ENCODE measurements at regions not wholly inside any gene's neighbourhood (a gene's known extent, or its start where the extent isn't known, plus 50 kb on each side); places are given as distances from the start of the nearest gene placed in this dataset.
A peak's percentile ranks its signal among the peaks of the same experiment; 100 is the strongest.

GRCh38 chr1:101389547-101389929 is 152.7 kb downstream of the S1PR1 start:
- no peak for ATAC-seq (ENCODE audit: low read depth)
- H3K27ac ChIP-seq (ENCODE audit: poor library complexity, severe bottlenecking): no peak overlapping the region
- DNase-seq (ENCODE audit: low spot score): no peak
- H3K9me3 ChIP-seq (ENCODE audit: severe bottlenecking): no peaks in the 10 kb centered on the region
- H3K4me1 ChIP-seq (ENCODE audit: insufficient read depth, poor library complexity, severe bottlenecking): no peaks in the 10 kb centered on the region
- no peaks in the 10 kb centered on the region for H3K36me3 ChIP-seq (ENCODE audit: low read depth)
- TF ChIP-seq CTCF (IDR thresholded peaks at IDR 0.05; ENCODE audit: poor library complexity, severe bottlenecking): no peak
- no peaks in the 10 kb centered on the region for H3K27me3 ChIP-seq (ENCODE audit: insufficient read depth, poor library complexity, severe bottlenecking)
- no peak overlapping the region for H3K4me3 ChIP-seq (ENCODE audit: severe bottlenecking)

GRCh38 chr1:101392552-101392951 is 155.7 kb downstream of the S1PR1 start:
- Histone ChIP-seq H3K4me3 (ENCODE audit: severe bottlenecking) (no peak overlapping the region), H3K4me1 (ENCODE audit: insufficient read depth, poor library complexity, severe bottlenecking) (no peaks in the 10 kb centered on the region), H3K27me3 (ENCODE audit: insufficient read depth, poor library complexity, severe bottlenecking) (no peaks in the 10 kb centered on the region), H3K36me3 (ENCODE audit: low read depth) (no peaks in the 10 kb centered on the region), H3K9me3 (ENCODE audit: severe bottlenecking) (no peaks in the 10 kb centered on the region), H3K27ac (ENCODE audit: poor library complexity, severe bottlenecking) (no peak overlapping the region)
- no peak for TF ChIP-seq CTCF (IDR thresholded peaks at IDR 0.05; ENCODE audit: poor library complexity, severe bottlenecking)
- no peak for DNase-seq (ENCODE audit: low spot score)
- ATAC-seq (ENCODE audit: low read depth): no peak

GRCh38 chr1:101394041-101394440 is 157.2 kb downstream of the S1PR1 start:
- no peaks in the 10 kb centered on the region for H3K27me3 ChIP-seq (ENCODE audit: insufficient read depth, poor library complexity, severe bottlenecking)
- no peaks in the 10 kb centered on the region for H3K4me1 ChIP-seq (ENCODE audit: insufficient read depth, poor library complexity, severe bottlenecking)
- H3K36me3 ChIP-seq (ENCODE audit: low read depth): no peaks in the 10 kb centered on the region
- ATAC-seq (ENCODE audit: low read depth) (0 out of 3 replicates have a peak, but pooled peaks have one; percentile 21), DNase-seq (ENCODE audit: low spot score) (no peak)
- H3K27ac ChIP-seq (ENCODE audit: poor library complexity, severe bottlenecking): no peak overlapping the region
- H3K9me3 ChIP-seq (ENCODE audit: severe bottlenecking): no peaks in the 10 kb centered on the region
- no peak for TF ChIP-seq CTCF (IDR thresholded peaks at IDR 0.05; ENCODE audit: poor library complexity, severe bottlenecking)
- no peak overlapping the region for H3K4me3 ChIP-seq (ENCODE audit: severe bottlenecking)

GRCh38 chr1:101399222-101399621 is 162.4 kb downstream of the S1PR1 start:
- Histone ChIP-seq H3K27ac (ENCODE audit: poor library complexity, severe bottlenecking) (no peak overlapping the region), H3K36me3 (ENCODE audit: low read depth) (no peaks in the 10 kb centered on the region), H3K4me1 (ENCODE audit: insufficient read depth, poor library complexity, severe bottlenecking) (no peaks in the 10 kb centered on the region), H3K27me3 (ENCODE audit: insufficient read depth, poor library complexity, severe bottlenecking) (no peaks in the 10 kb centered on the region), H3K9me3 (ENCODE audit: severe bottlenecking) (no peaks in the 10 kb centered on the region), H3K4me3 (ENCODE audit: severe bottlenecking) (no peak overlapping the region)
- DNase-seq (ENCODE audit: low spot score) (no peak), ATAC-seq (ENCODE audit: low read depth) (no peak)
- TF ChIP-seq CTCF (IDR thresholded peaks at IDR 0.05; ENCODE audit: poor library complexity, severe bottlenecking): no peak

- no peak overlapping the region for H3K4me3 ChIP-seq (ENCODE audit: severe bottlenecking)
- no peaks in the 10 kb centered on the region for H3K36me3 ChIP-seq (ENCODE audit: low read depth)
- no peaks in the 10 kb centered on the region for H3K4me1 ChIP-seq (ENCODE audit: insufficient read depth, poor library complexity, severe bottlenecking)
- H3K9me3 ChIP-seq (ENCODE audit: severe bottlenecking): no peaks in the 10 kb centered on the region
- no peak for ATAC-seq (ENCODE audit: low read depth)
- H3K27ac ChIP-seq (ENCODE audit: poor library complexity, severe bottlenecking): no peak overlapping the region
- TF ChIP-seq CTCF (IDR thresholded peaks at IDR 0.05; ENCODE audit: poor library complexity, severe bottlenecking): no peak
- H3K27me3 ChIP-seq (ENCODE audit: insufficient read depth, poor library complexity, severe bottlenecking): no peaks in the 10 kb centered on the region
- DNase-seq (ENCODE audit: low spot score): no peak
Measured at GRCh38 chr1:101406271-101406670, 169.5 kb downstream of the S1PR1 start.
